ENCODE measurements at regions not wholly inside any gene's neighbourhood (a gene's known extent, or its start where the extent isn't known, plus 50 kb on each side); places are given as distances from the start of the nearest gene placed in this dataset.
A peak's percentile ranks its signal among the peaks of the same experiment; 100 is the strongest.

DNA sequence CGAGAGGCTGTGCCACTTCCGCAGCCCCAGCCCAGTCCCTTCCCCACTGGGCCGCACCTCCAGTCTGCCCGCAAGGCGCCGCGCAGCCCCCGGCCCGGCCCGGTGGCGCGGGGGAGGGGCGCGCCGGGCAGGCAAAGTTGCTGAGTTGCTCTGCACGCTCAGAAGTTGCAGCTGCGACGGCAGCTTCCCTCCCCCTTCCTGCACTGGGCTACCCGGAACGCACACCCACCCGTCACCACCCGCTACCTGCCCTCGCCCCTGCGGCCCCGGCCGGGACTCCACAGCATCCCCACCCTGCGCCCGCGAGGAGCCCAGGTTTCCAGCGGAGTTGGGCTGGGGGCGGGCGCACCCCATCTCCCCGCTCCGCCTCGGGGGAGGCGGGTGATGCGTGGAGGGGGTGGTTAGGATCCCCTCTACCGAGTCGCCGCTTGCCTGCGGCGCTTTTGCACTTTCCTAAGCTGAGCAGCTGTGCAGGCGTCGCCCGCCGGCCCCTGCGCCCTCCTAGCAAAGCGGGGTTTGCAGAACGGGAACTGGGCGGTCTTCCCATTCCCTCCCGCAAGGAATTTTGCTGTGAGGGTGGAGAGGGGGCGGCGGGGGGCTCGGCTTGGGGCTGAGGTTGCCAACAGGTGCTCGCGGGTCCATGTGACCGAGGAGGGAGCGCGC is 55.9 kb upstream of the RREB1 start:
- Histone ChIP-seq H3K4me1 (replicated peaks in 1 of 2; ENCODE audit: control insufficient read depth in 2 of 2, insufficient read depth in 2 of 2, low read length in 2 of 2) (peaks cover 15 to 25% of the 10 kb centered on the region in 2 experiments; a peak in 4 of 5 replicates), H2AFZ (ENCODE audit: low read depth, low read length) (no peak overlapping the region), H3K27ac (ENCODE audit: extremely low read depth, low read depth, low read length) (no peak overlapping the region), H3K36me3 (ENCODE audit: control insufficient read depth, insufficient read depth, low read length) (no peaks in the 10 kb centered on the region), H3K4me2 (ENCODE audit: insufficient read depth, low read length) (no peak overlapping the region), H4K20me1 (replicated peaks; ENCODE audit: control insufficient read depth, insufficient read depth, low read length) (no peaks in the 10 kb centered on the region), H3K9me3 (replicated peaks; ENCODE audit: control insufficient read depth, insufficient read depth, low read depth, low read length) (no peaks in the 10 kb centered on the region), H3K79me2 (ENCODE audit: control insufficient read depth, insufficient read depth, low read length) (no peaks in the 10 kb centered on the region), H3K4me3 (no peak overlapping the region), H3K9me1 (ENCODE audit: control insufficient read depth, insufficient read depth, low read length) (no peaks in the 10 kb centered on the region), H3K27me3 (ENCODE audit: control insufficient read depth in 2 of 2, insufficient read depth in 2 of 2, low read length in 2 of 2) (no peaks in the 10 kb centered on the region), H3K9ac (ENCODE audit: insufficient read depth in 1 of 2, low read depth in 2 of 2, low read length in 2 of 2) (no peak overlapping the region)
- ATAC-seq: no peak
- TF ChIP-seq, protein P1, sequence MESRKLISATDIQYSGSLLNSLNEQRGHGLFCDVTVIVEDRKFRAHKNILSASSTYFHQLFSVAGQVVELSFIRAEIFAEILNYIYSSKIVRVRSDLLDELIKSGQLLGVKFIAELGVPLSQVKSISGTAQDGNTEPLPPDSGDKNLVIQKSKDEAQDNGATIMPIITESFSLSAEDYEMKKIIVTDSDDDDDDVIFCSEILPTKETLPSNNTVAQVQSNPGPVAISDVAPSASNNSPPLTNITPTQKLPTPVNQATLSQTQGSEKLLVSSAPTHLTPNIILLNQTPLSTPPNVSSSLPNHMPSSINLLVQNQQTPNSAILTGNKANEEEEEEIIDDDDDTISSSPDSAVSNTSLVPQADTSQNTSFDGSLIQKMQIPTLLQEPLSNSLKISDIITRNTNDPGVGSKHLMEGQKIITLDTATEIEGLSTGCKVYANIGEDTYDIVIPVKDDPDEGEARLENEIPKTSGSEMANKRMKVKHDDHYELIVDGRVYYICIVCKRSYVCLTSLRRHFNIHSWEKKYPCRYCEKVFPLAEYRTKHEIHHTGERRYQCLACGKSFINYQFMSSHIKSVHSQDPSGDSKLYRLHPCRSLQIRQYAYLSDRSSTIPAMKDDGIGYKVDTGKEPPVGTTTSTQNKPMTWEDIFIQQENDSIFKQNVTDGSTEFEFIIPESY (CRISPR knock-in tag; IDR thresholded peaks at IDR 0.05): peak; percentile 44; the same call in 1 of the 2 replicates
- no peak for TF ChIP-seq ZNF445 (CRISPR knock-in tag; IDR thresholded peaks at IDR 0.05; ENCODE audit: low read depth)
- TF ChIP-seq, protein P2, sequence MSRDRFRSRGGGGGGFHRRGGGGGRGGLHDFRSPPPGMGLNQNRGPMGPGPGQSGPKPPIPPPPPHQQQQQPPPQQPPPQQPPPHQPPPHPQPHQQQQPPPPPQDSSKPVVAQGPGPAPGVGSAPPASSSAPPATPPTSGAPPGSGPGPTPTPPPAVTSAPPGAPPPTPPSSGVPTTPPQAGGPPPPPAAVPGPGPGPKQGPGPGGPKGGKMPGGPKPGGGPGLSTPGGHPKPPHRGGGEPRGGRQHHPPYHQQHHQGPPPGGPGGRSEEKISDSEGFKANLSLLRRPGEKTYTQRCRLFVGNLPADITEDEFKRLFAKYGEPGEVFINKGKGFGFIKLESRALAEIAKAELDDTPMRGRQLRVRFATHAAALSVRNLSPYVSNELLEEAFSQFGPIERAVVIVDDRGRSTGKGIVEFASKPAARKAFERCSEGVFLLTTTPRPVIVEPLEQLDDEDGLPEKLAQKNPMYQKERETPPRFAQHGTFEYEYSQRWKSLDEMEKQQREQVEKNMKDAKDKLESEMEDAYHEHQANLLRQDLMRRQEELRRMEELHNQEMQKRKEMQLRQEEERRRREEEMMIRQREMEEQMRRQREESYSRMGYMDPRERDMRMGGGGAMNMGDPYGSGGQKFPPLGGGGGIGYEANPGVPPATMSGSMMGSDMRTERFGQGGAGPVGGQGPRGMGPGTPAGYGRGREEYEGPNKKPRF (IDR thresholded peaks at IDR 0.05; ENCODE audit: low read depth, low read length): no peak
- POLR2A ChIA-PET: no interaction called here
- CTCF ChIA-PET (ENCODE audit: low intra/inter-chr PET ratio): no interaction called here
- WGBS (ENCODE audit: insufficient coverage, low coverage, missing lambda C conversion rate): 96% methylated on average over 29 of the region's 59 CpGs
- no peak for DNase-seq (ENCODE audit: extremely low read depth in 1 of 4, low spot score in 3 of 4)
- BruUV-seq (replicated peaks): no TSS peak
- in situ Hi-C loops (cut with MboI) (no loop called here), intact Hi-C loops (cut with micrococcal nuclease) (no loop called here)
- FAIRE-seq: no peak

Measured in K562 (cell line).